Fibroblast of skin of back (primary cell): ENCODE measurements at regions not wholly inside any gene's neighbourhood (a gene's known extent, or its start where the extent isn't known, plus 50 kb on each side); places are given as distances from the start of the nearest gene placed in this dataset.

ENCODE experiments used
- DNase-seq: peaks from one replicate; pipeline ENCODE4 v3.0.0-alpha.2; 2013

DNA sequence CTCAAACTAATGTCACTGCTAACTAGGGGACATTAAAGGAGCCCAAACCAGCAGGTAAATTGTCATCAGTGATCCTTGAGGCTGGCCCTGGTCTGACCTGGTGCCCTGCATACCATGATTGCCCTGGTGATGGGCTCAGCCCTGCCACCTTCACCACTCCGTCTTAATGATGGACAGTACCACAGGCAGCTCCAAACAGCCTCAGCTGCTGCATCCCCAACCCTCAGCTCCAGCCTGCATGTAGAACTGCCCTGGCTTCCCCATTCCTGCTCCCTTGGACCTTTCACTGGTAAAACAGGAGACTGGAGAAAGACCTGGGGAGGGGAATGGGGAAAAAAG is 190.0 kb downstream of the GAS1 start:
- no peak for DNase-seq

DNA sequence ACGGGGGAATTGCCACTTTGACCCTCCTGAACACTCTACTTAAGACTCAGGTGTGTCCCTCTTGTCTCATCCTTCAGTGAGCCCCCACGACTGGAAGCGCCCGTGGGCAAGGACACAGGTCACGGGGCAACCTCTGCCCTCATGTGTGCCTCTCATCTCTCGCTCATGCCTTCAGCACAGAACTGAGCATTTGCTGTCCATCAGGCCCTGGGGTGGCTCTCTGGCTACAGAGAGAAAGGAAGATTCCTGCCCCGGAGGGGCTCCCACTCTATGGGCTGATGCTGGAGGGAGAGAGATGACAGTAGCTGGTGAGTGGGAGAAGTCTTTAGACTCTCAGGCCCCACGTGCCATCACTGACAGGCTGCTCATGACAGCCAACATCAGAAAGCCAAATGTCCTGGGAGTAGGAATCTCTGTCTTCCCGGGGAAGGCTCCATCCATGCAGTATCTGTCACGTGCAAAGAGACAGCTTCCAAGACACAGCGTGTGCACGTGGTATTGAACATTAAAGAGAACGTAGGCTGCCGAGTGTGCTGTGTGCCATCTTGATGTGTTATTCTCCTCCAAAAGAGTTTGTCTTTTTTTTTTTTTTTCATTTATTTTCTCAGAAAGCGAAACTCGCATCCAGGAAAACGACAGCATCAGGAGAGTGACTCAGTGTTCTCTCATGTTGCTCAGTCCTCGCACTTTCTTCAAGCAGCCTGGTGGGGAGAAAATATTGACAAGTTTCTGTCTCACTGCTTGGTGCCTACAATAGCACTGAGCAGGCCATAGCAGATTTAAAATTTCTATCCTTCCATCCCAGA is 190.5 kb downstream of the GAS1 start:
- no peak for DNase-seq

DNA sequence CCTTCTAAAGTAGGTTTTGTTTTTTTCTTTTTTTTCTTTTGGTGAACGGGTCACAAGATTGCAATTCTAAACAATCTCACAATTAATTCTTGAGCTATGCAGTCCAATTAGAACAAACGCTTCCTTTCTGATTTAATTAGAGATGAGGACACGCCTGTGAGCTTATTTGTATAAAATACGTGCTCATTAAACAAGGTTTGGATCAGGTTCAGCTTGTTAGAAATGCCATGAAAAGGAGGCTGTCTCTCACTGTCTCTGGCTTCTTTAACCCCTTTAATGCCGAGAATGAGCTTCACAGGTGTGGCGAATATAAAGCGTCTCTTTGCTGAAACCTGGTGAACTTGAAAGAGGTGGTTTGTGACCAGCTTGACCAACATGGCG is 191.8 kb downstream of the GAS1 start:
- no peak for DNase-seq

DNA sequence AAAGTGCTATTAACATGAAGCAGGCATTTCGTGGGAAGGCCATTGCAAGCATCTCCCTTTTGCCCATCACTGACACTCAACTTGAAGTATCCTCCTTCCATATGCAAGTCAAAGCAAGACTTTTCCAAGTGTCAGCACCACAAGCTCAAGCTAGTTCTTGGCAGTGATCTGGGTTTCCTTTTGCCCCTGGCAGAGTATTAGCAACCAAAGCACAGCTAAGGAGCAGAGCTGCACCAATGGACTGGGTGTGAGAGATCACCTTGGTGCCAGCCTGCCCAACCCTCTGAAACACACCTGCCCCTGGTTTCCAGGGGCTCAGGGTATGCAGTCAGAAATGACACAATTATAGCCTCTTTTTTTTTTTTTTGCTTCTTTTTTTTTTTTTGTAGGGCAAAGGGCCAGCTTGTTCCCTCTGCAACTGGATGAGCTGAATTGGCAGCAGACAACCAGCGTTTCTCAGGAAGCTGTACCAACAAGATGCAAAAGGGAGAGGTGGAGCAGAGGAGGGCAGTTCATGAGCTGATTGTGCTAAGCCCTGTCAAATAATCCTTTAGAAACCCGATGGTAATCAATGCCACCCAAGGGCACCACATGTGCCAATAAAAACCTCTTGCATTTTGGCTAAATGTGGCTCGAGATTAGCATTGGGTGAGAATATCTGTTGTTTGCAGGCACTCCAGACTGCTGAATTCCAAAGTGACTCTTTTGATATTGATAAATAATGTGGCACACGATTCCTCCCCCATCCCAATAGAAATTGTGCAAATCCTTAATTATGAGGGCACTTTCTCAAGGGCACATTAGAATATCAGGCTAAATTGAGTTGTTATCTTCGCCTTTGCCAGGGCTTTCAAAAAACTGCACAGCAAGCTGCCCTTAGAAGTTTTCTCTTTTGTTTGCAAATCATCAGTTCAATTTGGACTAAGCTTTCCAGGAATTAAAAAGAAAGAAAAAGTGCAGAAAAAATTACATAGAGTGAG is 192.4 kb downstream of the GAS1 start:
- no peak for DNase-seq

DNA sequence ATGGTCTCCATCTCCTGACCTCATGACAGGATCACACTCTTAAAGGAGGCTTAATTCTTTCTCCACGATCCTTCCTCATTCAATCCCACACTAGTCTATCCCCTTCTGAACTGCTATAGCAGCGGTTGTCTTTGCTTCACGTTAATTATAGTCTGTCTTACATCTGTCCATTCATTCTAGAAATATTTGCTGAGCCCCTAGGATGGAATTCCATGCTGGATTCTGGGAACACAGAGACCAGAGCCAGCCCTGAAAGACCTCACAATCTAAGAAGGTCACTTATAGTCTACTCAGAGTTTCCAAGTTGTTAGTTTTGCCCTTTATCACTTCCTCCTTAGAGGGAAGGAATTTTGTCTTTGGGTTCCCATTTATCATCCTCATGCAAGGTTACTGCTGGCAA is 193.5 kb downstream of the GAS1 start:
- peak; percentile 64 for DNase-seq

DNA sequence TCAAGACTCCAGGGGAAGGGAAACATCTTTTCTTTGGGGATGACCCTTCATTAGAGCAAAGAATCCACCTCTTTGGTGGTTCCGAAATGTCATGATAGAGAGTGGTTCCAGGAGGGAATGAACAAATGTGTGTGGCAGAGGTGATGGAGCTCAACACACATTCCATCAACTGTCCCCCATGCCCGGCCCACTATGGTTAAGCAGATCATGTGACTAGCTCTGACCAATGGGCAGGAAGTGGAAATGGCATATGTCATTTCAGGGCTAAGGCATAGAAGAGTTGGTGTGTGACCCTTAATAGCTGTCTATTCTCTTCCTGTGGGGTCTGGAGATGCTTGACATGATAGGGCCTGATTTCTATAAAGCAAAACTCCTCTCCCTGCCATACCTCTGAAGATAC is 194.6 kb downstream of the GAS1 start:
- no peak for DNase-seq

DNA sequence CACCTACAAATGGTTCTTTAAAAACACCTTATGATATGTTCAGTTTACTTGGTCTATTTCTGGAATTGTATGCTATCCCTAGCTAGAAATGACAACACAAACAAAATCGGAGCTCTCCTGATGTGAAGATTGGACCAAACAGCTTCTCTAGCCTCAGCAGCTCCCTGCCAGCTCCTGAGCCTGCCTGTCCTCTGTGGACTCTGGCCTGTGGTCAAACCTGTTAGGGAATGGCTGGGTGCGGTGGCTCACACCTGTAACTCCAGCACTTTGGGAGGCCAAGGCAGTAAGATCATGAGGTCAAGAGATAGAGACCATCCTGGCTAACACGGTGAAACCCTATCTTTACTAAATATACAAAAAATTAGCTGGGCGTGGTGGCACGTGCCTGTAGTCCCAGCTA is 195.3 kb downstream of the GAS1 start:
- DNase-seq = no peak

DNA sequence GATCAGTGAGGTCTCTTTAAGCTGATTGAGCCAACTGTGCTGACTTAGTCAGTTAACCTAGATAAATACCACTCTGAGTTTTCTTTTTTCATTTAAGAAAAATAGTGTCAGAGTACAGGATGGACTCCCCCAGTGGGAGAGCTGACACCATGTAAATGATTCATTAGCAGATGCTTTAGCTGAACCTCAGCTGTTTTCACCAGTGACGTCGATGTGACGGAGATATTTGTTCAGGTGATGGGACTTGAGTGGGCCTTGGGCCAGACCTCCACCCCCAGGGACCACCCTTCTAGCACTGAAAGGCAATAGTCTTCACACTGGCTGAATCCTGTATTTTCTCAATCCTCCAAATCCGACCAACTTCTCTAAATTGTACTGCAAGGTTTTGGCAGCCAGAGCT is 196.1 kb downstream of the GAS1 start:
- peak; percentile 43 for DNase-seq

DNA sequence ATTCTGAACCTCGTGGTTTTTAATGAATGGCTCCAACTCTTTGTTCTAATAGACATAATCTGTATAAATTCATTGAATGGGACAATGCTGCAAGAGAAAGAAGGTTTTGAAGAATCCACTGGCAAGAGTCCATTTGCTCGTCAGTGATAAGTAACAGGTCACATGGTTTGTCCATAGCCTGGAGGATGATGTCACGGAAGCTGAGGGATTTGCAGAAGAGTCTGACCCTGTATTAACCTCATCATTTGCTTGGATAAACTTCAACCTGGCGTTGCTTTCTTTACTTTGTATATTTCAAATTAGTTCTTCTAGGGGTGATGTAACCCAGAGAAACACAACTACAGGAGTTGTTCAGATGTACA is 197.4 kb downstream of the GAS1 start:
- DNase-seq = peak; percentile 75

DNA sequence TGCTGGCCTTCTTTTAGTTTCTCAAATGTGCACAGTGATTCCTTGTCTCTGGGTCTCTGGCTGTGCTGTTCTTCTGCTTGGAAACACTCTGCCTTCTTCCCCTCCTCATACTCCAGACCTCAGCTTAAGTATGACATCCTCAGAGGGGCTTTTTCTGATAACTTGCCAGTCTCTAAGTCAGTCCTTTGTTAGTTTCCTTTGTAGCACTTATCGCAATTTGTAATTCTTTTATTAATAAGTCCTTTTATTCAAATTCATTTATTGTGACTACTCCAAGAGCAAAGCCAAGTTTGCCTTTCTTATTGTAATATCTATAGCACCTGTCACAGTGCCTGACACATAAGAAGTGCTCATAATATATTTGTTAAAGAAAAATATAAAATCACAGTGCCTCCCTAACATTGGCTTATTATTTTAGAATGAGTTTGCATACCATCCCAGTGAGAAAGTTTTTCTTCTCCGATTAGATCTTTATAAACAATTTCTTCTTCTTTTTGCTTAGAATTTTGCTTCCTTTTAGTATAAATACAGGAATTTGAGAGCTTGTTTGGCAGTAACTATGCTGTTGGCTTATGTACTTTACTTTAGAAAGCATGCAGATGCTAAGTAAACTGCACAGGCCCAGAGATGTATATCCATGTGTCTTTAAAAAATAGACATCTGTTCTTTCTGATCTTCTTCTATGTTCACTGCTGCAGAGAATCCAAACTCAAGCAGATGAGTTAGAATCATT is 198.0 kb downstream of the GAS1 start:
- no peak for DNase-seq

DNA sequence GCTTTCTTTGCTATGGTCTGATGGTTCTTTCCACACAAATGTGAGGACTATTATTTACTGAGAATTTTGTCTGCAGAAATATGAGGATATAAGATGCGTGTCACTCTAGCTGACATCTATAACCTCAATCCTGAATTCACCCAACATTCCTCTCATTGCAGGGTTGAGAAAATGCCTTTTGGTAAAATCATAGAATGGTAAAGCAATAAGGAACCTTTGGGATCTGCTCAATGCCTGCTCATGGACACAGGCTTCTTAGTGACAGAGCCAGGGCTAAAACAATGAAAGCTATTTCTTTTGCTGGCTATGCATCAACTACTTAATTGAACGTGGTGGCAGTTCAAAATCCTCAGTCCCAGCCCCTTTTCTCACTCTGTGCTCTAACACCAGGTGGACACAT is 199.6 kb downstream of the GAS1 start:
- DNase-seq = peak; percentile 67

DNA sequence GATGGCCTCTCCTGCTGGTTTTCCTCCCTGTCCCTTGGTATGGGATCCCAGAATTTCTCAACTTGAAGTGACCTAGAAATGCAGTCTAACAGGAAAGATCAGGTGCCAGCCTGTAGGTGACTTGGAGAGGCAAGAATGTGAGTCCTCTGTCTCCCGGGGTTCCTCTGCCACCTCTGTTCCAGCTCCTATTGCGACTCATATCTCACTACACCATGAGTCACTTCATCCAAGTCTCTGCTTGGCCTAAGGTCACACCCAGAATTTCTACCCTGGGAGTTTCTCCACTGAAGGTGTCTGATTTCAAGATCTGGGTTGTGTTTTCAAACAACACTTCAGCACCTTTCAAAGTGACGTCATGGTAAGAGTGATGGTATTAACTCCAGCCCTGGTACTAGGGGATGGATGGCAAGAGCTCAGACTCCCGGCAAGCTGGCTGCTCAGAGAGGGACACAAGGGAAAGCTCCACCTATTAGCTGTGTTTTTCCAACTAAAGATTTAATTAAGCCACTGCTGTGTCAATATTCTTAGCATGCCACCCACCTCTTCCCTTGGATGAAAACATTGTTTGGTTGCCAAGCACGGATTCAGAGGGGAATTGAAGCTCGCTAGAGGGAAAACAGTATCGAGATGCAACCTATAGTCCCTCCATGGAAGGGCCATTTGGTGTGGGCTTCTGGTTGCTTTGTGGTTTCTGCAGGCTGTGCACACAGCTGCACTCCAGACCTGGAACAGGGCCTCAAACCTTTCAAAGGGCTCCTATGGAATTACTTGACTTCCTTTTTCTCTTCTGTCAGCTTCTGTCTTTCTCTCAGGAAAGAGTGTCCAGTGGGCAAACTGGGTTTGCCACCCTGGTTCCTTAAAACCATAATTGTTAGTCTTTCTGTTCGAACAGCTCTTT is 205.7 kb downstream of the GAS1 start:
- DNase-seq = peak; percentile 87

DNA sequence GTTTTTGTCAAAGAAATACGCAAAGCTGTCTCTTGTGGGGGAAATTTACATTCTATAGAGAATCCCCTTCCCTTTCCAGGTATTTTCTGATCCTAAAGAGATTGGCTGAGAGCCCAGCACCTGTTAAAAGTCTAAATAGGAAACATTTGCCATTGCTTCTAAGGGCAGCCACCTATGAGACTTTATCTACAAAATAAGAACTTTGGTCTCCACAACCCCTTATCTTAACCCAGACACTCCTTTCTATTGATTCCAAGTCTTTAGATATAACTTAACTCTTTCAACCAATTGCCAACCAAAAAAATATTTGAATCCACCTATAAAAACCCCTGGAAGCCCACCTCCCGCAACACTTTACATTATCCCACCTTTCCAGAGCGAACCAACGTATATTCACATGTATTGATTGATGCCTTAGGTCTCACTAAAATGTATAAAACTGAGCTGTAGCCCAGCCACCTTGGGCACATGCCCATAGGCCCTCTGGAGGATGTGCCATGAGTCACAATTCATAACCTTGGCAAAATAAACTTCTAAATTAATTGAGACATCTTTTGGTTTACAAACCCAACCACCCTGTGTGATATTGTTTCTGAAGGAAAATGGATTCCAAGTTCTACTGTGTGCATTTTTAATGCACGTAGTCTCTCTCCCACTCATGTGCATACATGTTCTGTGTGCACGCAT is 211.4 kb downstream of the GAS1 start:
- DNase-seq = no peak

DNA sequence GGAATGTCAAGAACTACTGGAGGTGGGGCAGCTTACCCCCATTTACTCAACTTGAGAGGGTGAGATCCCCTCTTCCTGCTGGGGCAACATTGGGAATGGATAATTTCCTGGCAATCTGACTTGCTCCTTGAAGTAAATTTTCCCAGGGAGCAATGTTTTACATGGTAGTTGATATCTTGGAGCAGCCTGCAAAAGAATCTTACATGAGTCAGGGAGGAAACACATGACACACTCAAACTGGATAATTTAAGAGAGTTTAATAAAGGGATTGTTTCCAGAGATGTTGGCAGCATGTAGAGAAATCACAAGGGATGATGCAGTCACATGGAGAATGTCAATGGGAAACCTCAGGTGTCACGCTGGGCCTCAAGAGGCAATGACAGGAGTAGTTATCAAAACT is 212.5 kb downstream of the GAS1 start:
- DNase-seq = peak; percentile 75

DNA sequence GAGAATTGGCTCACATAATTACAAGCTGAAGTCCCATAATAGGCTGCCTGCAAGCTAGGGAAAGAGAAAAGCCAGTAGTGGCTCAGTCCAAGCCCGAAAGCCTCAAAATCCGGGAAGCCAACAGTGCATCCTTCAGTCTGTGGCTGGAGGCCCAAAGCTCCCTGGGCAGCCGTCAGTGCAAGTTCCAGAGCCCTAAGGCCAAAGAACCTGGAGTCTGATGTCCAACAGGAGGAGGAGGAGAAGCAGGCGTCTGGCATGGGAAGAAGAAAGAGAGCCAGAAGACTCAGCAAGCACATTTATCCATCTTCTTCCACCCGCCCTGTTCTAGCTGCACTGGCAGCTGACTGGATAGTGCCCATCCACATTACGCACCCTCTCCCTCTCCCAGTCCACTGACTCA is 213.4 kb downstream of the GAS1 start:
- no peak for DNase-seq

DNA sequence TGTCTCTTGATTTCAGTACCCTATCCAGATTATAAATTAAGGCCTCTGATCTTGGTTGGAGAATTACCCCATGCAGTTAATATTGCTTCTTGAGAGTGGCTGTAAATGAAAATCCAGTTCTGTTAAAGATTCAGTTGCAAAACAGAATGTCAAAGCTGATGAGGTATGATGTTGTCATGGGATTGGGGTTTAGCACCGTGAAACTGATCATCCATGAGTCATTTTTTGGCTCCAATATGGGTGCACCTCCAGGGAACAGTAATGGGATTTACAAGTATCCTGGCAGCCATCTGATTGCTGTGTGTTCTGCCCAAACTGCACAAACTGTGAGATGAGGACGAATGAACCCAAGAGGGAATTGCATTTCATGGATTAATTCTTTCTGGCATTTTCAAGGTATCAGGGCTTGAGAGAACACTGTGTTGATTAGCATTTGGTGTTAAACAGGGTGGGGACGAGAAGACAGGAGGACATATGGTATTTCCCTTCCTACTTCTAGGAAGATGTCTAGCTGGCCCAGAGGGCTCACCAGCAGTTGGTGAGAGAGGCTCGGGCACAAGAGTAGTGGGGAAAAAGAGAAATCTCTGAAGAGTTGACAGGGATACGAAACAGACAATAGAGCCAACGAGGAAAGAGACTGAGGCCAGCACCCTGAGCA is 214.7 kb downstream of the GAS1 start:
- peak; percentile 80 for DNase-seq

DNA sequence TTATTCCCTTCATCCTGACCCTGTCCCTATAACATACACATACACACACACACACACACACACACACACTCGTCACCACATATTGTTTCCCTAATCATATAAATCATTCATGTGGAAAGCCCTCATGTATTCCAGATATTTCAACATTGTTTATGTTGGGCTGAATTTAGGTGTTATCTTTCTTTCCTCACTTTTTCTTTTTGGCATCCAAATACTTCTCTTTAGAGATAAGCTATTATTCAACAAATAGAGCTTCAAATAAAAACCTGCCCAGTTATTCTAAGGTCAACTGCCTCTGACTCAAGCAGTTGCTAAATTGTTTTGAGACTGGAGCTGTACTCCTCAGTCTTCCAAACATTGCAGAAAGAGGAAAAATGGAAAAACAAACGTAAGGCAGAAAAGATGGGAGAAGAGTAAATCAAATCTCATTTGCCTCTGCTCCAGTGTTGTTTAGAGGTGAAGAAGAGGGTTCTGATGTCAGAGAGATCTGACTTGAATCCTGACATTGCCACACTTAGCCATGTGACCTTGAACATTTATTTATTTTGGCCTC is 215.7 kb downstream of the GAS1 start:
- no peak for DNase-seq

DNA sequence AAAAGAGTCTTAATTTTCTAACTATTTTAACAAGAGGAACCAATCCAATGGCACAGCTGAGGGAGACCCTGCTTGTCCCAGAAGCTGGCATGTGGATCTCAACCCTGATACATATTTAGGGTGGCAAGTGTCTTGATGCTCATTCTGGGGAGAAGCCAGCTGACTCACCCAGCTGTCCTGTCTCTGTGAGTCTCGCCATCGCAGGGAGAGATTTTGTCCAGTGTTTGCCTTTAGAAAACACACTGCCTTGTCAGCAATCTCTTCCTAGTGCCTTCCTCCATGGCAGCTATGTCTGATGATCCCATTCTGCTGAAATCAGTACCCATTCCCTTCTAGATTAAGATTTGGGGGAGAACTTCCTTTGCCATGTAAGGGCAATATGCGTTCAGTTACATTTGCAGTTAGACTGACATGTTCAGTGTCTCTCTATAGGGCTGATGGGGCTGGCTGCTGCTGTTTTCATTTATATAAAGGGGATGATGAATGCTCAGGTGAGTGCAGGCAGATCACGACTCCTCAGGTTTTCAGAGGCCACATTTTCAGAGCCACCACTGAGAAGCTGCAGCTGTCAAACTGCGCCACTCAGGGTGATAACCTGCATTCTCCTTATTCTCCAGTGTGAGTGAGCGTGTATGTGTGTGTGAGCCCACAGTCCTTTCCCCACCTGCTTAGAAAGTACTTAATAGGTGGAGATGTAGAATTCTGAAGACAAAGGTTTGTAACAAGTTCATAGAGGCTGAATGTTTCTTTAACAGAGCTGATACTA is 217.0 kb downstream of the GAS1 start:
- no peak for DNase-seq

DNA sequence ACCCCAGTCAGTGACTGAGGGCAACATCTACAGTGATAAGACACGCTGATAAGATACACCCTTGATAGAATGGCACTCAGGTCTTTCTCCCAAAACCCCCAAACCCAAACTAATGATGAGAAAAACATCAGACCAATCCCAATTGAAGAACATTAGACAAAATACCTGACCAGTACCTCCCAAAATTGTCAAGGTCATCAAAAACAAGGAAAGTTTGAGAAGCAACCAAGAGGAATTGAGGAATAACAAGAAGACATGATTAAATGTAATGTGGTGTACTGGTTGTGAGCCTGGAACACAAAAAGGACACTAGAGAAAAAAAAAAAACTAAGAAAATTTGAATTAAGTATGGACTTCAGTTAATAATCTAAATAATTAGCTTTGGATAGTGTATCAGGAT is 222.8 kb downstream of the GAS1 start:
- DNase-seq = no peak

DNA sequence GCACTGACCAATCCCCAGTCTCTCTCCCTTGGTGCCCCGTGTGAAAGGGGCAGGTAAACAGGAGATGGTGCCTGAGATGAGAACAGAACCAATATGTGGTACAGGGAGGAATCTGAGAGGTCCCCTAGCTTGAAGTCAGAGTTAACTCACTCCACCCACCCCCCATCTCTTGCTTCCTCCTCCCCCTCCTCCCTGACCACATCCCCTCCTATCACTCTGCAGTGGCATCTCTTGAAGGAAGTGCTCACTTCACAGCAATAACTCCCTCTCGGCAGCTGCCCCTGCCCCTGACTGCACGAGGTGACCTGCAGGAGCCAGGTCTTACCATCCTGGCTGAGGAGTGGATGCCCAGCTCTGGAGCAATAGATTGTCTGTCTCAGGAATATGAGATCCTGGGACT is 224.0 kb downstream of the GAS1 start:
- DNase-seq = no peak
